ENCODE measurements at regions not wholly inside any gene's neighbourhood (a gene's known extent, or its start where the extent isn't known, plus 50 kb on each side); places are given as distances from the start of the nearest gene placed in this dataset.
"Not testable (repeated sequence)": the region's sequence is repeated elsewhere in the genome, so short reads cannot be mapped to it uniquely, and the experiment has no call there.

- no peak for DNase-seq (ENCODE audit: low read depth)
Observed at GRCh38 chr2:156005999-156006712, 326.4 kb downstream of the NR4A2 start.

- DNase-seq (ENCODE audit: low read depth) = no peak
Observed at GRCh38 chr2:156005531-156005930, 327.0 kb downstream of the NR4A2 start.

- no peak for DNase-seq (ENCODE audit: low read depth)
Observed at GRCh38 chr2:156004459-156004858, 328.1 kb downstream of the NR4A2 start.

GRCh38 chr2:156003780-156004179, 328.7 kb downstream of the NR4A2 start:
- DNase-seq (ENCODE audit: low read depth) = no peak

DNA sequence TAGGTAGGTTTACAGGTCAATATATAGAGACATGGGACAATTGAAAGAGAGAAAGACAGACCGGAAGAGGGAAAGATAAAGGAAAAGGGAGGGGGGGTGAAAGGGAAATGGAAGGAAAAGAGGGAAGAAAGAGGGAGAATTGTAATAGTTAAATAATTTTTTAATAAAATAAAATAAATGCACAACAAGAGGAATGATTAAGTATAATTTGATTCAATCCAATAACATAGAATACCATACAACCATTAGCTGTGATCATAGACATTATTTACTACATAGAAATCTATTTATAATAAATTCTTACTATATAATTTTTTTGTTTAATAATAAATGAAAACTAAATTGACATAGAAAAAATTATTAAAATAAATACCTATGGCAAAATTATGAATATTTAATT, 330.7 kb downstream of the NR4A2 start:
- DNase-seq (ENCODE audit: low read depth) = no peak

GRCh38 chr2:155997538-155997937, 335.0 kb downstream of the NR4A2 start:
- no peak for DNase-seq (ENCODE audit: low read depth)

DNA sequence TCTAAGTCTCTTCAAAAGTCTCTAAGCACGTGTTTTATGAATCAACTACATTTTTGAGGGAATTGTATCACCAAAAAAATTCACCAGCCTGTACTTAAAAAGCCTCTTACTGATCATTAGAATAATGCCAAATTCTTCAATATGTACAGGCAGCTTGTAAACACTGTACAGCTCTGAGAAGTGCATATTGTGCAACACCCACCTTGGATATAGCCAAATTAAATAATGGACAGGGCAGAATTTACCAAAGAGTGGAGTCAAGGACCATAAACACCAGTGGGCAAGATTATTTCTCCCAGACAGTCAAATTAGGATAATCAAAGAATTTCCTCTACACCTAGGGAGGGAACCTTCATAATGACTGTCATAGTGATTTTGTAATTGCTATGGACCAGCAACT, 338.2 kb downstream of the NR4A2 start:
- no peak for DNase-seq (ENCODE audit: low read depth)

DNA sequence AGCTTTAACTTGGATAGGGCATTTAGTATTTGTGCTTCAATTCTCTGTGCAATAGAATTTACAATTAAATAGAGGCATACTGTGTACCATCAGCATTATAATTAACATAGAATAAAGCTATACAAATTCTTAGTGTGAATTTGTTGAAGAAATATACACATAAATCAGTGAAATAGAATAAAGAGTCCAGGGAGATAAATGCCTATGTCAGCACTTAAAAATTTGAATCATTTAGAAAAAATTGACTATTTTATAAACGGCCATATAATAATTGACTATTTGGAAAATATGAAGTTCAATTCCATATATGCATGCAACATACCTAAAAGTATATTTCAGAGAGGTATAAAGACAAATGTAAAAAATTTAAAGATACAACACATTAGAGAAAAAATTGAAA, 348.7 kb downstream of the NR4A2 start:
- DNase-seq (ENCODE audit: low read depth) = no peak

- no peak for DNase-seq (ENCODE audit: low read depth)
Observed at GRCh38 chr2:155982135-155982534, 350.4 kb downstream of the NR4A2 start.

DNA sequence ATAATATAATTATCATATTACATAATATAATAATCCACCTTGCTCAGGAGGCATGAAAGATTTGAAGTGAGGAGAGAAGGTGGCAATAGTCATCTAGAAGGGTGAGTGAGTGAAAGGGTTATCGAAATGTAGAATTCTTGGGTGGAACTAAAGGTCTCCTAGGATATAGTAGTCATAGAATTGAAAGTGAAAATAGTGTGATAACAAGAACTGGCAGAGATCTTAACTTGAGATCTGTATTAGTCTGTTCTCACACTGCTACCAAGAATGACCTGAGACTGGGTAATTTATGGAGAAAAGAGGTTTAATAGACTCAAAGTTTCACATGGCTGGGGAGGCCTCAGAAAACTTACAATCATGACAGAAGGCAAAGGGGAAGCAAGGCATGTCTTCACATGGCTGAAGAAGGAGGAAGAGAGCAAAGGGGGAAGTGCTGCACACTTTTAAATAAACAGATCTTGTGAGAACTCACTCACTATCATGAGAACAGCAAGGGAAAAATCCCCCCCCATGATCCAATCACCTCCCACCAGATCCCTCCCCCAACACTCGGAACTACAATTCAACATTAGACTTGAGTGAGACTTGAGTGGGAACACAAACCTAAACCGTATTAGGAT, 351.5 kb downstream of the NR4A2 start:
- no peak for DNase-seq (ENCODE audit: low read depth)

GRCh38 chr2:155975734-155976133, 356.8 kb downstream of the NR4A2 start:
- no peak for DNase-seq (ENCODE audit: low read depth)

GRCh38 chr2:155972916-155973315, 359.6 kb downstream of the NR4A2 start:
- no peak for DNase-seq (ENCODE audit: low read depth)

GRCh38 chr2:155966064-155966471, 366.5 kb downstream of the NR4A2 start:
- DNase-seq (ENCODE audit: low read depth) = not testable (repeated sequence)

GRCh38 chr2:155965415-155966063, 367.0 kb downstream of the NR4A2 start:
- DNase-seq (ENCODE audit: low read depth) = no peak

GRCh38 chr2:155961641-155962040, 370.9 kb downstream of the NR4A2 start:
- DNase-seq (ENCODE audit: low read depth) = no peak

DNA sequence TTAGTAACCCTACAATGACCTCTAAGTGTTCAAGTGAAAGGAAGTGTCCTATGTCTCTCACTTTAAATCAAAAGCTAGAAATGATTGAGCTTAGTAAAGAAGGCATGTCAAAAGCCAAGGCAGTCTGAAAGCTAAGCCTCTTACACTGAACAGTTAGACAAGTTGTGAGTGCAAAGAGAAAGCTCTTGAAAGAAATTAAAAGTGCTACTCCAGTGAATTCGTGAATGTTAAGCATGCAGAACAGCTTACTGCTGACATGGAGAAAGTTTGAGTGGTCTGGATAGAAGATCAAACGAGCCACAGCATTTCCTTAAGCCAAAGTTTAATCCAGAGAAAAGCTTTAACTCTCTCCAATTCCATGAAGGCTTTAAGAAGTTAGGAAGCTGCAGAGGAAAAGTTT, 373.7 kb downstream of the NR4A2 start:
- DNase-seq (ENCODE audit: low read depth) = no peak

GRCh38 chr2:155947069-155947468, 385.5 kb downstream of the NR4A2 start:
- no peak for DNase-seq (ENCODE audit: low read depth)

DNA sequence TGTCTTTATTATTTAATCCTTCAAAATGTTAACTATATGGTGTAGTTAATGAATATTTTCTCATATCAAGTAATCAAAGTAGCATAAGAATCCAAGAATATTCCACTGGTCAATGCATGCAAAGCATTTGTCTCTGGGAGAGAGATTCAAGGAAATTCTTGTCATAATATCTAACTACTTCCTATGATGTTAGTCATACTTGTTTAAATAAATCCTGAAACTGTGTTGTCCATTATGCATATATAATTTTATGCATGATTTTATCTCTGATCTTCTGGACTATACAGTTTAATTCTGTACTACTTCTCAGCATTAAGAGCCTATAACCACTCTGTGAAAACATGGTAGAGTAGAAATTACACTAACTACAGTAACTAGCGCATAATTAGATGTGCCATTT, 388.3 kb downstream of the NR4A2 start:
- DNase-seq (ENCODE audit: low read depth) = no peak

GRCh38 chr2:155930312-155930711, 402.2 kb downstream of the NR4A2 start:
- DNase-seq (ENCODE audit: low read depth) = no peak

- no peak for DNase-seq (ENCODE audit: low read depth)
Observed at GRCh38 chr2:155917380-155917779, 415.1 kb downstream of the NR4A2 start.

DNA sequence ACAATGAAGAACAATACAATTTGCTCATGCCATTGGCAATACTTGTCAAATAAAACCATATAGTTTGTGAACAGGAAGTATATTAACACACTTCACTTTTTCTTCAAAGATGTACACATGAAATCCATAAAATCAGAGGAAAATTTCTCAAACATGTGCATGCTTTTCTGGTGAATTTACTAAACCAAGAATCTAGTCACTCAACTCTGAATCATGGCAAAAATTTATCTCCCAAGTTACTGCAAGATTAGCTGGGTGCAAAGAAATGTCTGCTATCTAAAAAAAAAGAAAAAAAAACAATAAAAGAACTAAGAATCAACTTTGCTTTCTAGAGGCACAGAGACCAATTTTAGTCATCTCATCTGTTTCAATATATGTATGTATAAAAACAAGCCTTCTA, 419.2 kb downstream of the NR4A2 start:
- DNase-seq (ENCODE audit: low read depth) = no peak

- no peak for DNase-seq (ENCODE audit: low read depth)
Observed at GRCh38 chr2:155908567-155908966, 424.0 kb downstream of the NR4A2 start.

- DNase-seq (ENCODE audit: low read depth) = no peak
Observed at GRCh38 chr2:155907211-155907610, 425.3 kb downstream of the NR4A2 start.

All from forelimb muscle (tissue), 1 donor.